ENCODE measurements at regions not wholly inside any gene's neighbourhood (a gene's known extent, or its start where the extent isn't known, plus 50 kb on each side); places are given as distances from the start of the nearest gene placed in this dataset.

DNA sequence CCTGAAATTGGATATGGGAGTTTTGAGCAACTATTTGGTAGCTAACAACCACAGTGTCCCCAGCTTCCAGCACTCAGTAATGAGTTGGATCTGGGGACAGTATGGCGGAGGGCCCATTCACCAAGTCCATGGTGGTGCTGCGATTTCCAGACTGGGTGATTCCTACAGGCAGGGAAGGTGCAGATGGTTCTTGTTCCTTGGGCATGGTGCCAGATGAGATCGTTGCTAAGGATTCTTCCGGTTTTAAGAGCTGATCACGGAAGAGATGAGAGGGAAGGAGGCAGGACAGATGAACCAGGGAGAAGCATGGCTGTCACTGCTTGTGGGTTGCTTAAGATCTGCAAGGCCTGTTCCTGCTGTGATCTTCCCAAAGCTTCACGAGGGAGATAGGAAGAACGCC, 380.3 kb downstream of the TCERG1L start:
- Histone ChIP-seq H3K9me3 (no peaks in the 10 kb centered on the region), H3K27ac (no peak overlapping the region), H3K4me3 (no peak overlapping the region), H3K36me3 (no peaks in the 10 kb centered on the region), H3K4me1 (peaks cover 0 to 12% (median 0%) of the 10 kb centered on the region in 9 donors), H3K27me3 (peaks cover 0 to 29% (median 5%) of the 10 kb centered on the region in 7 donors)
- DNase-seq (no peak), ATAC-seq (no peak)
- intact Hi-C loops (cut with DNase I): no loop called here
- WGBS, 2 donors: 65 to 71% methylated on average over 7 of the region's 7 CpGs
- TF ChIP-seq, protein P1, sequence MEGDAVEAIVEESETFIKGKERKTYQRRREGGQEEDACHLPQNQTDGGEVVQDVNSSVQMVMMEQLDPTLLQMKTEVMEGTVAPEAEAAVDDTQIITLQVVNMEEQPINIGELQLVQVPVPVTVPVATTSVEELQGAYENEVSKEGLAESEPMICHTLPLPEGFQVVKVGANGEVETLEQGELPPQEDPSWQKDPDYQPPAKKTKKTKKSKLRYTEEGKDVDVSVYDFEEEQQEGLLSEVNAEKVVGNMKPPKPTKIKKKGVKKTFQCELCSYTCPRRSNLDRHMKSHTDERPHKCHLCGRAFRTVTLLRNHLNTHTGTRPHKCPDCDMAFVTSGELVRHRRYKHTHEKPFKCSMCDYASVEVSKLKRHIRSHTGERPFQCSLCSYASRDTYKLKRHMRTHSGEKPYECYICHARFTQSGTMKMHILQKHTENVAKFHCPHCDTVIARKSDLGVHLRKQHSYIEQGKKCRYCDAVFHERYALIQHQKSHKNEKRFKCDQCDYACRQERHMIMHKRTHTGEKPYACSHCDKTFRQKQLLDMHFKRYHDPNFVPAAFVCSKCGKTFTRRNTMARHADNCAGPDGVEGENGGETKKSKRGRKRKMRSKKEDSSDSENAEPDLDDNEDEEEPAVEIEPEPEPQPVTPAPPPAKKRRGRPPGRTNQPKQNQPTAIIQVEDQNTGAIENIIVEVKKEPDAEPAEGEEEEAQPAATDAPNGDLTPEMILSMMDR (IDR thresholded peaks at IDR 0.05): no peak

DNA sequence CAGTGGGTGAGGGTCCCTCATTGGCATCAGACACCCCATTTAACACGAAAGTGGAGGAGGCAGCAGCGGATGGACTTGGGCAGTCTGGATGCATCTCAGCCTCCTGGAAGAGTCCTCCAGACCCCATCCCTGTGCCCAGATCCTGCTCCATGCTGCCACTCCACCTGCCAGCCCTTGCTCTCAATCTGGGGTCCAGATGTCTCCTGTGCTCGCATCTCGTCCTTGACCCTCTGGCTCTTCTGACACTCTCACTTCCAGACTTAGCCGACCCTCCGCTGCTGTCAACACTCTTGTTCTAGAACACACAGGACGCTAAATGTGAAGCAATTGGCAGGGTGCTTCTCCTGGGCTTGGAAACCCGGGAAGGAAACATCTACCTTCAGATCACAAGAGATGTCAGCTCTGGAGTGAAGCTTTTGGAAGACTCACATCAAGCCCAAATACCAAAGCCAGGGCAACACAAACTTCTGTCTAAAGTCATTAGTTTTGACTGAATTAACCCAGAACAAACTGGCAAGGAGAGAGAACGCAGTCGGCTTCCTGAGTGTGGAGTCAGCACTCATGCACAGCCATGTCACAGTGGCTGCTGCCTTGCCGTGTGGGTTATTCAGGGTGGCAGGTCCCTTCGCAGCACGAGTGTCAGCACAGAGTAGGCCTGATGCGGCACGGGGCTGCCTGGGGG, 379.1 kb downstream of the TCERG1L start:
- Histone ChIP-seq H3K27ac (no peak overlapping the region), H3K36me3 (no peaks in the 10 kb centered on the region), H3K4me3 (no peak overlapping the region), H3K4me1 (peaks cover 0 to 12% (median 0%) of the 10 kb centered on the region in 9 donors), H3K9me3 (no peaks in the 10 kb centered on the region), H3K27me3 (peaks cover 0 to 32% (median 5%) of the 10 kb centered on the region in 7 donors)
- 76 to 79% methylated on average over 15 of the region's 15 CpGs for WGBS, 2 donors
- TF ChIP-seq, protein P1 (IDR thresholded peaks at IDR 0.05): no peak
- ATAC-seq (no peak), DNase-seq (no peak)
- intact Hi-C loops (cut with DNase I): no loop called here

DNA sequence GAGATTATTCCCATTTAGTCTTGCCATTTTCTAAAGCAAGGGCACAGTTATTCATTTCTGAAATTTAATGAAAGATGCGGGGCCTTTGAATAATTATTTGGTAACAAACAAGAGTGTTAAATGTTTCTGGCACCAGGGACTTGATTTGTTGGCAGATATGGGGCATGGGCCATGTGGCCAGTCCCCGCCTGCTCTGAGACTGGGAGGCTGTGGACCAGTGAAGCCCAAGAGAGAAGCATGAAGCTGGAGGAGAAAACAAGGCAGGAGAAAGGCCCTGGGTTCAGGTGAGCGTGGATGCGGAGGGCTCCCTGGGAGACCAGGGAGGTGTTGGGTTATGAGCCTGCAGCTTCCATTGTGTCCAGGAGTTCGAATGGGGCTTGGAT, 378.5 kb downstream of the TCERG1L start:
- WGBS, 2 donors: 83 to 84% methylated on average over 5 of the region's 5 CpGs
- Histone ChIP-seq H3K4me1 (peaks cover 0 to 12% (median 0%) of the 10 kb centered on the region in 9 donors), H3K27me3 (peaks cover 0 to 36% (median 5%) of the 10 kb centered on the region in 7 donors), H3K4me3 (no peak overlapping the region), H3K36me3 (no peaks in the 10 kb centered on the region), H3K9me3 (no peaks in the 10 kb centered on the region), H3K27ac (no peak overlapping the region)
- DNase-seq (no peak), ATAC-seq (no peak)
- TF ChIP-seq, protein P1 (IDR thresholded peaks at IDR 0.05): no peak
- intact Hi-C loops (cut with DNase I): no loop called here

DNA sequence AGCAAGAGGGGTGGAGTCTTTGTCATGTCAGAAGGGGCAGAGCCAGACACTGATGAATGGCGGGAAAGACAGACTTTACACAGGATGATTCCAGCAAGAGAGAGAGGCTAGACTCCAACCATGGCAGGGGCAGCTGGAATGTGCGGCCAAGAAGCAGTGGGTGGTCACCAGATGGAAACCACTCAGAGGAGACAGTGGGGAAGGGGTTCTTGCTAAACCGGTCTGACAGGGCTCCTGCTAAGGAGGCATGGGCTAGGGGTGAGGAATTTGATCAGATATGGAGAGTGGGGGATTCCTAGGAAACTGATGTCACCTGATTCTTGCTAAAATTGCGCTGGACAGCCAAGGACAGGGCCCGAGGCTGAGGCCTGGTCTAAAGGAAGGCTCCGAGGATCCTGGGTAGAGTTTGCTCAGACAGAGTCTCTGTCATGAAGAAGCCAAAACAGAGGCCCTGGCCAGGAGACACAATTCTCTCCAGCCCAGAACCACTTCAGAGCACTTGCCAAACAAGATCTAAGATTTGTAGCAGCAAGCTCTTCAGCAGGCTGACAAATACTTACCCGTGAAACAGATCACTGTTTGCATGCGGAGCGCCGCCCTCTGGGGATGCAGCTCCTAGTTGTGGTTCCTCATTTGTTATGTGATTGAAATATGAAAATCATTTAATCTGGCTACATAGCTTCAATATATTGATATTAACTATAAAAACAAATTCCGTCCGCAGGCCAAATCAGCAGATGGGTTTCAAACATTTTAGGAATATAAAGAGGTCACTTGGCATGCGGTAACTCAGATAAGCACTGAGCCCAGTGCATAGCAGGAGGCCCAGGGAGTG, 377.0 kb downstream of the TCERG1L start:
- Histone ChIP-seq H3K27me3 (peaks cover 0 to 24% (median 5%) of the 10 kb centered on the region in 7 donors), H3K27ac (no peak overlapping the region), H3K36me3 (no peaks in the 10 kb centered on the region), H3K4me1 (peaks cover 0 to 12% (median 0%) of the 10 kb centered on the region in 9 donors), H3K4me3 (no peak overlapping the region), H3K9me3 (no peaks in the 10 kb centered on the region)
- TF ChIP-seq, protein P1 (IDR thresholded peaks at IDR 0.05): no peak
- intact Hi-C loops (cut with DNase I): no loop called here
- ATAC-seq (peak in 2 of 8 donors; percentile 24 to 39), DNase-seq (no peak)
- WGBS, 2 donors: 55 to 56% methylated on average over 13 of the region's 13 CpGs
